HK-2 (cell line): ENCODE measurements at regions not wholly inside any gene's neighbourhood (a gene's known extent, or its start where the extent isn't known, plus 50 kb on each side); places are given as distances from the start of the nearest gene placed in this dataset.
A peak's percentile ranks its signal among the peaks of the same experiment; 100 is the strongest.
"Not testable (repeated sequence)": the region's sequence is repeated elsewhere in the genome, so short reads cannot be mapped to it uniquely, and the experiment has no call there.

Experiments
- DNase-seq: peaks from one replicate; pipeline ENCODE4 v3.0.0-alpha.2; 2018; ENCODE audit not compliant: unreplicated experiment

- DNase-seq, result no peak
Observed at GRCh38 chr7:106562711-106563366, 98.1 kb downstream of the CCDC71L start.

GRCh38 chr7:106561666-106562411 is 99.1 kb downstream of the CCDC71L start:
- no peak for DNase-seq

GRCh38 chr7:106561151-106561550 is 99.8 kb downstream of the CCDC71L start:
- DNase-seq, result no peak

- DNase-seq, result no peak
Observed at GRCh38 chr7:106560482-106560881, 100.5 kb downstream of the CCDC71L start.

- not testable (repeated sequence) for DNase-seq
Observed at GRCh38 chr7:106556244-106556643, 104.7 kb downstream of the CCDC71L start.

- not testable (repeated sequence) for DNase-seq
Observed at GRCh38 chr7:106554623-106555022, 106.3 kb downstream of the CCDC71L start.

GRCh38 chr7:106553446-106553836 is 107.5 kb downstream of the CCDC71L start:
- no peak for DNase-seq

- no peak for DNase-seq
Observed at GRCh38 chr7:106552645-106553445, 108.1 kb downstream of the CCDC71L start.

- no peak for DNase-seq
Observed at GRCh38 chr7:106551936-106552335, 109.0 kb downstream of the CCDC71L start.

- no peak for DNase-seq
Observed at GRCh38 chr7:106548491-106548890, 112.5 kb downstream of the CCDC71L start.

GRCh38 chr7:106545275-106545674 is 115.7 kb downstream of the CCDC71L start:
- DNase-seq, result no peak

- DNase-seq, result no peak
Observed at GRCh38 chr7:106543221-106543757, 117.7 kb downstream of the CCDC71L start.

GRCh38 chr7:106542550-106543220 is 118.3 kb downstream of the CCDC71L start:
- peak; percentile 50 for DNase-seq

GRCh38 chr7:106538638-106539037 is 122.3 kb downstream of the CCDC71L start:
- no peak for DNase-seq

GRCh38 chr7:106537119-106537518 is 123.8 kb downstream of the CCDC71L start:
- no peak for DNase-seq

GRCh38 chr7:106536079-106536478 is 124.9 kb downstream of the CCDC71L start:
- no peak for DNase-seq

GRCh38 chr7:106535234-106535932 is 125.6 kb downstream of the CCDC71L start:
- DNase-seq, result no peak

- DNase-seq, result no peak
Observed at GRCh38 chr7:106534271-106534846, 126.6 kb downstream of the CCDC71L start.

GRCh38 chr7:106530183-106530582 is 130.8 kb downstream of the CCDC71L start:
- DNase-seq, result not testable (repeated sequence)

- not testable (repeated sequence) for DNase-seq
Observed at GRCh38 chr7:106526617-106527016, 134.3 kb downstream of the CCDC71L start.

- DNase-seq, result no peak
Observed at GRCh38 chr7:106524690-106525059, 136.3 kb downstream of the CCDC71L start.
